Esophagus muscularis mucosa (tissue), 4 donors: ENCODE measurements at regions not wholly inside any gene's neighbourhood (a gene's known extent, or its start where the extent isn't known, plus 50 kb on each side); places are given as distances from the start of the nearest gene placed in this dataset.

Experiments
- DNase-seq: peaks from one replicate; pipeline ENCODE4 v3.0.0-alpha.2; 2017; ENCODE audit errors: extremely low spot score
- H3K27ac ChIP-seq, 4 donors: fragments of 200-600 bp; sonication (generic); replicated peaks in 1 of 4; 1 replicate in 3 of 4; 2 replicates in 1 of 4; pipeline ENCODE4 v1.5.1; 2016 to 2019; ENCODE audit warnings: mild to moderate bottlenecking in 1 of 4
- H3K27me3 ChIP-seq, 4 donors: fragments of 200-600 bp; sonication (generic); one replicate each; pipeline versions ENCODE4 v1.5.1 to v1.6.0; 2016 to 2019
- H3K36me3 ChIP-seq, 4 donors: fragments of 200-600 bp; sonication (generic); one replicate each; pipeline ENCODE4 v1.5.1; 2016 to 2019
- H3K4me1 ChIP-seq, 4 donors: fragments of 200-600 bp; sonication (generic); one replicate each; pipeline ENCODE4 v1.5.1; 2016 to 2019
- H3K4me3 ChIP-seq, 4 donors: fragments of 200-600 bp; sonication (generic); 1 replicate in 2 of 4; 2 replicates in 2 of 4; pipeline ENCODE4 v1.5.1; 2016 to 2019; ENCODE audit warnings: mild to moderate bottlenecking in 4 of 4, moderate library complexity in 1 of 4
- H3K9me3 ChIP-seq, 4 donors: fragments of 200-600 bp; sonication (generic); 1 replicate in 3 of 4; 2 replicates in 1 of 4; pipeline ENCODE4 v1.5.1; 2016 to 2019
- CTCF ChIP-seq, 3 experiments: fragments of 200-600 bp in 2 of 3; fragments of 450-650 bp in 1 of 3; sonication (generic) in 2 of 3; IDR thresholded peaks; one replicate each; pipeline ENCODE4 v1.5.1; 2017 to 2019; ENCODE audit warnings: antibody characterized with exemption in 3 of 3, mild to moderate bottlenecking in 2 of 3, moderate library complexity in 1 of 3
- EP300 ChIP-seq: sonication (generic); formaldehyde crosslinking; IDR thresholded peaks from one replicate; pipeline ENCODE4 v1.6.1; 2017; ENCODE audit warnings: antibody characterized with exemption
- POLR2A ChIP-seq: fragments of 450-650 bp; IDR thresholded peaks from one replicate; pipeline ENCODE4 v1.6.1; 2017; ENCODE audit warnings: antibody characterized with exemption, moderate library complexity, mild to moderate bottlenecking, low read depth
- POLR2AphosphoS5 ChIP-seq, 2 donors: sonication (generic); formaldehyde crosslinking; IDR thresholded peaks; one replicate each; pipeline ENCODE4 v1.6.1; 2017; ENCODE audit warnings: antibody characterized with exemption in 2 of 2
- WGBS: methylation state at CpG from one replicate; pipeline ENCODE4 v1.1.5; 2018; 5-methylcytosine and 5-hydroxymethylcytosine counted together
- intact Hi-C: fragments of 100-400 bp; cut with DNase I; formaldehyde crosslinking; loops from one replicate; pipeline ENCODE4 v1.15.1; 2023

DNA sequence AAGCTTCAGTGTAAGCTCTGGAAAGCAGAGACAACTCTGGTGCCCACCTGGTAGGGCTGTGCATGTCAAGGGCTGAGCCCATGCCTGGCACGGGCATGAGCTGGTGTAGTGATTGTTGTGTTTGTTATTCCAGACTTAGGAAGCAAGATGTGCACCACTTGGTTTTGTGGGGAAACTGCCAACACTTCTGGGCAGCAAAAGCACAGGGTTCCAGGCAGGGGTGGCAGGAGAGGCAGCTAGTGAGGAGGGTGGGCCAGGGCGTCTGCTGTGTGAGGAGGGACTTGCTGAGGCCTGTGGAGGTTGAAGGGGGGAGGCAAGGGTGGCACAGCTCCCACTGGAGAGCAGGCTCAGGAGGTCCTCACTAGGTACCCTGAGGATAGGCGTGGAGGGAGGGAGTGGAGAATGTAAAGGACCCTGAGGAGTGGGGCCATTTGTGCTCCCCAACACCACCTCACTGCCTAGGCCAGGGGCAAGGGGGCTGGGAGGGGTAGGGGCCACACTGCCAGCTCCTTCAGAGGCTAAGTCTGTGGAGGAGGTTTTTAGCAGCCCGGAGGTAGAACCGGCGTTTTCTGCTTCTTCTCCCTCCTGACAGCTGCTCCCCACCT, 104.0 kb upstream of the POU3F3 start:
- TF ChIP-seq EP300 = no peak
- no peak for TF ChIP-seq POLR2A
- TF ChIP-seq CTCF (IDR thresholded peaks at IDR 0.05) = no peak
- TF ChIP-seq POLR2AphosphoS5 (IDR thresholded peaks at IDR 0.05) = no peak
- intact Hi-C loops = no loop called here
- WGBS = 62% methylated on average over 5 of the region's 6 CpGs
- H3K4me1 ChIP-seq = no peaks in the 10 kb centered on the region
- no peak overlapping the region for H3K4me3 ChIP-seq
- peak; percentile 86 for DNase-seq
- no peak overlapping the region for H3K27ac ChIP-seq
- no peaks in the 10 kb centered on the region for H3K9me3 ChIP-seq
- H3K36me3 ChIP-seq = no peaks in the 10 kb centered on the region
- peaks cover 0 to 31% (median 0%) of the 10 kb centered on the region in 4 donors for H3K27me3 ChIP-seq

- WGBS = 86% methylated on average over 6 of the region's 9 CpGs
- intact Hi-C loops = no loop called here
- Histone ChIP-seq H3K36me3 (no peaks in the 10 kb centered on the region), H3K4me1 (no peaks in the 10 kb centered on the region), H3K27ac (no peak overlapping the region), H3K4me3 (no peak overlapping the region), H3K27me3 (peaks cover 0 to 39% (median 0%) of the 10 kb centered on the region in 4 donors), H3K9me3 (no peaks in the 10 kb centered on the region)
- no peak for DNase-seq
- TF ChIP-seq POLR2A (no peak), POLR2AphosphoS5 (IDR thresholded peaks at IDR 0.05) (no peak), CTCF (IDR thresholded peaks at IDR 0.05) (no peak)
These were observed 101.4 kb upstream of the POU3F3 start for GRCh38 chr2:104752504-104752903.

DNA sequence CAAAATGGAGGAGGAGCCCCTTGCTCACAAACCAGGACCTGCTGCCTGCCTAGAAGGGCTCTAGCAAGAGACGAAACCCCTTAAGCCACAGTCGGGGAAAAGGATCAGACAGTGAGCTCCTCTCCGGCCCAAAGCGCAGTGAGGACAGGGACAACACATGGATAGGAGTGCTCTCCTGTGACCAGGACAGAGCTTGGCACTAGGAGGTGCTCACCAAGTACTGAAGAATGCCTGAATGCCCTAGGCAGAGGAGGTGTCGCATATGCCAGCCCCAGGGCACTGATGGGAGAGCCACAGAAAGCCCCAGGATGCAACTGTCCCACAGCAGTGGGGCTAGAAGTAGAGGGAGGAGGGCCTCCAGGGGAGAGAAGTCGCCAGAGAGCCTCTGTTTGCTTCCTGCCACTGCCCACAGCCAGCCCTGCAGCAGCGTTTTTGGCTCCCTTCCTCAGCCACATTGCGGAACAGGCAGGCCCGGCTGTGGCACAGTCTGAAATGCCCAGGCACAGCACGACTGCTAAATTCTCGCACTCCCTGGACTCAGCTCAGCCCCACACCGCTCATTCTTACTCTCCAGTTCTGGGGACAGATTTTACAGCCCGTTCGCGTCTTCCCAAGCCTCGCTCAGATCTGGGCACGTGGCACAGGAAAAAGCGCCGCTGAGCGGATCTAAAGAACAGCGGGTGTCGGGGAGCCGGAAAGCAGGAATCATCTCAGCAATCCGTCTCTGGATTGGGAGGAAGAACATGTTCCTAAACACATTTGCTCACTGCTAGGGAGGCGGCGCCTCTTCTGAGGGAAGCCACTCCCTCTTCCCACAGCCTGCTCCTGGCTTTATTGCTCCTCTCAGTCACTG, 98.7 kb upstream of the POU3F3 start:
- DNase-seq = peak; percentile 86
- TF ChIP-seq POLR2AphosphoS5 (IDR thresholded peaks at IDR 0.05) (no peak), EP300 (no peak), POLR2A (no peak), CTCF (IDR thresholded peaks at IDR 0.05) (no peak)
- intact Hi-C loops = no loop called here

GRCh38 chr2:104756118-104756517, 97.8 kb upstream of the POU3F3 start:
- no peak for DNase-seq
- 80% methylated on average over 6 of the region's 7 CpGs for WGBS
- Histone ChIP-seq H3K27me3 (peaks cover 0 to 37% (median 0%) of the 10 kb centered on the region in 4 donors), H3K36me3 (no peaks in the 10 kb centered on the region), H3K27ac (no peak overlapping the region), H3K4me3 (no peak overlapping the region), H3K4me1 (peaks cover 0 to 4% (median 0%) of the 10 kb centered on the region in 4 donors), H3K9me3 (no peaks in the 10 kb centered on the region)
- TF ChIP-seq EP300 = no peak
- TF ChIP-seq CTCF (IDR thresholded peaks at IDR 0.05) = no peak
- TF ChIP-seq POLR2AphosphoS5 (IDR thresholded peaks at IDR 0.05) = no peak
- no peak for TF ChIP-seq POLR2A
- intact Hi-C loops = no loop called here

More for the DNA sequence above, 98.7 kb upstream of the POU3F3 start:
- no peak overlapping the region for H3K27ac ChIP-seq
- no peaks in the 10 kb centered on the region for H3K36me3 ChIP-seq
- no peaks in the 10 kb centered on the region for H3K9me3 ChIP-seq
- H3K4me1 ChIP-seq = peaks cover 0 to 4% (median 0%) of the 10 kb centered on the region in 4 donors
- 76% methylated on average over 25 of the region's 26 CpGs for WGBS
- peaks cover 0 to 41% (median 0%) of the 10 kb centered on the region in 4 donors for H3K27me3 ChIP-seq
- H3K4me3 ChIP-seq = no peak overlapping the region
